ENCODE measurements at regions not wholly inside any gene's neighbourhood (a gene's known extent, or its start where the extent isn't known, plus 50 kb on each side); places are given as distances from the start of the nearest gene placed in this dataset.

- Histone ChIP-seq H3K79me2 (replicated peaks; ENCODE audit: insufficient read depth) (no peaks in the 10 kb centered on the region), H3K4me3 (no peak overlapping the region), H2AFZ (peak overlapping the region; percentile 43; the same call in 1 of the 2 replicates), H3K9me2 (ENCODE audit: insufficient read depth) (no peaks in the 10 kb centered on the region), H3F3A (replicated peaks; ENCODE audit: low read depth) (no peaks in the 10 kb centered on the region), H3K27me3 (ENCODE audit: insufficient read depth) (no peaks in the 10 kb centered on the region), H3K4me2 (no peak overlapping the region), H4K20me1 (replicated peaks; ENCODE audit: insufficient read depth) (no peaks in the 10 kb centered on the region), H3K4me1 (ENCODE audit: insufficient read depth) (peaks cover 12% of the 10 kb centered on the region), H3K36me3 (ENCODE audit: insufficient read depth) (no peaks in the 10 kb centered on the region), H3K27ac (ENCODE audit: low read depth) (no peak overlapping the region)
- ATAC-seq (no peak), DNase-seq (ENCODE audit: low spot score) (no peak)
- TF ChIP-seq POLR2AphosphoS5 (IDR thresholded peaks at IDR 0.05; ENCODE audit: low read depth) = no peak
- no peak for TF ChIP-seq CREB1 (CRISPR knock-in tag; IDR thresholded peaks at IDR 0.05; ENCODE audit: low read depth)
- no peak for TF ChIP-seq STAT1 (IDR thresholded peaks at IDR 0.05; ENCODE audit: unreplicated experiment)
- TF ChIP-seq NANOG (IDR thresholded peaks at IDR 0.05; ENCODE audit: borderline replicate concordance) = no peak
- no peak for TF ChIP-seq JUNB (IDR thresholded peaks at IDR 0.05; ENCODE audit: unreplicated experiment)
- TF ChIP-seq ZNF331 (CRISPR knock-in tag; IDR thresholded peaks at IDR 0.05; ENCODE audit: low read depth) = no peak
- no peaks in the 10 kb centered on the region for H3K9me3 Mint-ChIP-seq
- no peak overlapping the region for H3K27ac Mint-ChIP-seq
- no peaks in the 10 kb centered on the region for H3K36me3 Mint-ChIP-seq (ENCODE audit: low read depth)
- H3K4me1 Mint-ChIP-seq = peaks cover 19% of the 10 kb centered on the region
- no peak overlapping the region for H3K4me3 Mint-ChIP-seq
- peaks cover 8% of the 10 kb centered on the region for H3K27me3 Mint-ChIP-seq (ENCODE audit: insufficient read depth, low read depth, poor library complexity)
Measured at GRCh38 chr2:42934580-42935186, 142.3 kb upstream of the HAAO start.

GRCh38 chr2:42933824-42934254 lies 141.5 kb upstream of the HAAO start:
- no peaks in the 10 kb centered on the region for H3K36me3 Mint-ChIP-seq (ENCODE audit: low read depth)
- H3K9me3 Mint-ChIP-seq = no peaks in the 10 kb centered on the region
- peaks cover 21% of the 10 kb centered on the region for H3K4me1 ChIP-seq (ENCODE audit: insufficient read depth)
- no peak overlapping the region for H3K4me3 Mint-ChIP-seq
- no peak for DNase-seq (ENCODE audit: low spot score)
- H3K4me2 ChIP-seq = no peak overlapping the region
- H3K27me3 Mint-ChIP-seq (ENCODE audit: insufficient read depth, low read depth, poor library complexity) = peaks cover 8% of the 10 kb centered on the region
- no peak overlapping the region for H3K27ac ChIP-seq (ENCODE audit: low read depth)
- no peak overlapping the region for H2AFZ ChIP-seq
- no peaks in the 10 kb centered on the region for H3F3A ChIP-seq (replicated peaks; ENCODE audit: low read depth)
- H3K27me3 ChIP-seq (ENCODE audit: insufficient read depth) = no peaks in the 10 kb centered on the region
- no peak overlapping the region for H3K27ac Mint-ChIP-seq
- no peak overlapping the region for H3K4me3 ChIP-seq
- H3K9me2 ChIP-seq (ENCODE audit: insufficient read depth) = no peaks in the 10 kb centered on the region
- no peaks in the 10 kb centered on the region for H3K79me2 ChIP-seq (replicated peaks; ENCODE audit: insufficient read depth)
- no peaks in the 10 kb centered on the region for H4K20me1 ChIP-seq (replicated peaks; ENCODE audit: insufficient read depth)
- no peak for ATAC-seq
- peaks cover 26% of the 10 kb centered on the region for H3K4me1 Mint-ChIP-seq
- H3K36me3 ChIP-seq (ENCODE audit: insufficient read depth) = no peaks in the 10 kb centered on the region
- TF ChIP-seq NANOG (IDR thresholded peaks at IDR 0.05; ENCODE audit: borderline replicate concordance) (no peak), ZNF462 (CRISPR knock-in tag; IDR thresholded peaks at IDR 0.05) (no peak), STAT1 (IDR thresholded peaks at IDR 0.05; ENCODE audit: unreplicated experiment) (no peak), POLR2AphosphoS5 (IDR thresholded peaks at IDR 0.05; ENCODE audit: low read depth) (no peak), ETS1 (IDR thresholded peaks at IDR 0.05) (no peak), ZNF331 (CRISPR knock-in tag; IDR thresholded peaks at IDR 0.05; ENCODE audit: low read depth) (no peak), ZNF114 (CRISPR knock-in tag; IDR thresholded peaks at IDR 0.05) (no peak), CREB1 (CRISPR knock-in tag; IDR thresholded peaks at IDR 0.05; ENCODE audit: low read depth) (no peak), EZH2phosphoT487 (IDR thresholded peaks at IDR 0.05; ENCODE audit: unreplicated experiment) (no peak), REST (IDR thresholded peaks at IDR 0.05; ENCODE audit: unreplicated experiment) (no peak)

Measured in GM23338 (cell line).